ENCODE measurements at regions not wholly inside any gene's neighbourhood (a gene's known extent, or its start where the extent isn't known, plus 50 kb on each side); places are given as distances from the start of the nearest gene placed in this dataset.

DNA sequence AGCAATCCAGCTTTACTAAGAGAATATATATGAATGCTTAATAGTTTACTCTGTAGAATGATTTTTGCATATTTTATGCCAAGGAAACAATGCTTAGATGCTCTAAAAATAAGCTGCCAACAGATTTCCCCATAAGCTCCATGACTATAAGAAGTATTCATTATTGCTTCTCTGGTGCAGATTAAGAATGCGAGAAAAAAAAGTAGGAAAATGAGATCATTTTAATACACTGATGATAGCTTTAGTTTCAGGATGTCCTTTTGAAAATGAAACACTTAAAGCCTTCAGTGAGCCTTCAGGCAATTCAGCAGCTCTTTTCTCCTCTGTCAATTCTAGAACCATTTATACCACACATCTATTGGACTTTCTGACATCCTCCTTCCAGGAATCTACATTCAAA lies 735.0 kb upstream of the POT1 start:
- Histone ChIP-seq H3K9me2 (ENCODE audit: low read depth, low read length) (no peaks in the 10 kb centered on the region), H3K27me3 (ENCODE audit: insufficient read depth, low read length) (no peaks in the 10 kb centered on the region), H3K36me3 (ENCODE audit: insufficient read depth, low read length) (no peaks in the 10 kb centered on the region), H4K20me1 (ENCODE audit: insufficient read depth, low read length) (no peaks in the 10 kb centered on the region), H3K4me2 (ENCODE audit: low read length) (no peak overlapping the region), H3K4me1 (ENCODE audit: insufficient read depth, low read length, severe bottlenecking) (no peaks in the 10 kb centered on the region), H3K9ac (ENCODE audit: low read length) (no peak overlapping the region), H2AFZ (ENCODE audit: low read length) (no peak overlapping the region), H3K27ac (ENCODE audit: low read depth, low read length, poor library complexity, severe bottlenecking) (no peak overlapping the region), H3K4me3 (ENCODE audit: low read depth, low read length, poor library complexity, severe bottlenecking) (no peak overlapping the region), H3F3A (ENCODE audit: insufficient read depth, low read length) (no peaks in the 10 kb centered on the region), H3K79me2 (ENCODE audit: insufficient read depth, low read length) (no peaks in the 10 kb centered on the region), H3K9me3 (ENCODE audit: low read length) (no peaks in the 10 kb centered on the region)
- no peak for TF ChIP-seq EZH2 (IDR thresholded peaks at IDR 0.05; ENCODE audit: borderline replicate concordance, low read length)
- TF ChIP-seq, protein P1, sequence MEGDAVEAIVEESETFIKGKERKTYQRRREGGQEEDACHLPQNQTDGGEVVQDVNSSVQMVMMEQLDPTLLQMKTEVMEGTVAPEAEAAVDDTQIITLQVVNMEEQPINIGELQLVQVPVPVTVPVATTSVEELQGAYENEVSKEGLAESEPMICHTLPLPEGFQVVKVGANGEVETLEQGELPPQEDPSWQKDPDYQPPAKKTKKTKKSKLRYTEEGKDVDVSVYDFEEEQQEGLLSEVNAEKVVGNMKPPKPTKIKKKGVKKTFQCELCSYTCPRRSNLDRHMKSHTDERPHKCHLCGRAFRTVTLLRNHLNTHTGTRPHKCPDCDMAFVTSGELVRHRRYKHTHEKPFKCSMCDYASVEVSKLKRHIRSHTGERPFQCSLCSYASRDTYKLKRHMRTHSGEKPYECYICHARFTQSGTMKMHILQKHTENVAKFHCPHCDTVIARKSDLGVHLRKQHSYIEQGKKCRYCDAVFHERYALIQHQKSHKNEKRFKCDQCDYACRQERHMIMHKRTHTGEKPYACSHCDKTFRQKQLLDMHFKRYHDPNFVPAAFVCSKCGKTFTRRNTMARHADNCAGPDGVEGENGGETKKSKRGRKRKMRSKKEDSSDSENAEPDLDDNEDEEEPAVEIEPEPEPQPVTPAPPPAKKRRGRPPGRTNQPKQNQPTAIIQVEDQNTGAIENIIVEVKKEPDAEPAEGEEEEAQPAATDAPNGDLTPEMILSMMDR (IDR thresholded peaks at IDR 0.05; ENCODE audit: low read length), result no peak

DNA sequence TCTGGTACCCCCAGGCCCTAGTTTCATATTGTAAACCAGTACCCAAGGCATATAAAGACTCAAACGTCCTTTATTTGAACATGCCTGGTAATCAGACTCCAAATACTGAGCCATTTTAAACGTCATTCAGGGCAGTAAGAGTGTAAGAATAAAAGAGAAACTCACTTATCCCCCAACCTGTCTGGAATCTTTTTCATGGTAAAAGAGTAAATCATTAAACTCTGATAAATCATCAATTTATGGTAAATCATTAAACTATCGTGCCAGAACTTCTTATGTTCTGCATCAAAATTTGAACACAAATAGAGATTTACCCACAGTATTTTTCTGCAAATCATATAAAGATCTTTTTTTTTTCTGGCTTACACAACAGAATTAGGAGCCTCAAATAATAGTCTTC lies 734.3 kb upstream of the POT1 start:
- Histone ChIP-seq H3K9me2 (ENCODE audit: low read depth, low read length) (no peaks in the 10 kb centered on the region), H3K4me2 (ENCODE audit: low read length) (no peak overlapping the region), H3K9ac (ENCODE audit: low read length) (no peak overlapping the region), H3K4me3 (ENCODE audit: low read depth, low read length, poor library complexity, severe bottlenecking) (no peak overlapping the region), H3F3A (ENCODE audit: insufficient read depth, low read length) (no peaks in the 10 kb centered on the region), H4K20me1 (ENCODE audit: insufficient read depth, low read length) (no peaks in the 10 kb centered on the region), H3K27ac (ENCODE audit: low read depth, low read length, poor library complexity, severe bottlenecking) (no peak overlapping the region), H3K36me3 (ENCODE audit: insufficient read depth, low read length) (no peaks in the 10 kb centered on the region), H3K9me3 (ENCODE audit: low read length) (no peaks in the 10 kb centered on the region), H2AFZ (ENCODE audit: low read length) (no peak overlapping the region), H3K4me1 (ENCODE audit: insufficient read depth, low read length, severe bottlenecking) (no peaks in the 10 kb centered on the region), H3K79me2 (ENCODE audit: insufficient read depth, low read length) (no peaks in the 10 kb centered on the region), H3K27me3 (ENCODE audit: insufficient read depth, low read length) (no peaks in the 10 kb centered on the region)
- TF ChIP-seq, protein P1 (IDR thresholded peaks at IDR 0.05; ENCODE audit: low read length), result no peak
- no peak for TF ChIP-seq EZH2 (IDR thresholded peaks at IDR 0.05; ENCODE audit: borderline replicate concordance, low read length)

DNA sequence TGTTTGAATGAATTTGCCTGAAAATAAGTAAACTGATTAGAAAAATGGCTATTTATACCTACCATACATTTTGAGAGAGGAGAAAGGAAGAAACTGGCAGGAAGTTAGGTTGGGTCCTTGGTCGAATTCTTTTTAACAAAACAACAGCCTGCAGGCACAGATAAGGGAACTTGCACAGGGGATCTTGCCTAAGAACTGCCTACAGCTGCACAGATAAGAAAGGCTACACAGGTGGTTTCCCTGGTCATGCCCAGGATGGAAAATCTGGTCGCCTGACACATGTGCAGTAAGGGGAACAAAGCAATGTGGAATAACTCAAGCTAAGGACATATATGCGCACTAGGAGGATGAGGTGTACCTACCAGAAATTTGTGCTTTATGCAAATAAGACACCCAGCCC lies 732.1 kb upstream of the POT1 start:
- H3K9ac ChIP-seq (ENCODE audit: low read length), result no peak overlapping the region
- no peak for TF ChIP-seq EZH2 (IDR thresholded peaks at IDR 0.05; ENCODE audit: borderline replicate concordance, low read length)
- TF ChIP-seq, protein P1 (IDR thresholded peaks at IDR 0.05; ENCODE audit: low read length), result no peak
- H3K4me1 ChIP-seq (ENCODE audit: insufficient read depth, low read length, severe bottlenecking), result no peaks in the 10 kb centered on the region
- H2AFZ ChIP-seq (ENCODE audit: low read length), result no peak overlapping the region
- no peak overlapping the region for H3K4me3 ChIP-seq (ENCODE audit: low read depth, low read length, poor library complexity, severe bottlenecking)
- no peaks in the 10 kb centered on the region for H3K9me3 ChIP-seq (ENCODE audit: low read length)
- no peaks in the 10 kb centered on the region for H3K36me3 ChIP-seq (ENCODE audit: insufficient read depth, low read length)
- no peak overlapping the region for H3K27ac ChIP-seq (ENCODE audit: low read depth, low read length, poor library complexity, severe bottlenecking)
- H3K4me2 ChIP-seq (ENCODE audit: low read length), result no peak overlapping the region
- H4K20me1 ChIP-seq (ENCODE audit: insufficient read depth, low read length), result no peaks in the 10 kb centered on the region
- H3K9me2 ChIP-seq (ENCODE audit: low read depth, low read length), result no peaks in the 10 kb centered on the region
- H3K79me2 ChIP-seq (ENCODE audit: insufficient read depth, low read length), result no peaks in the 10 kb centered on the region
- H3K27me3 ChIP-seq (ENCODE audit: insufficient read depth, low read length), result no peaks in the 10 kb centered on the region
- H3F3A ChIP-seq (ENCODE audit: insufficient read depth, low read length), result no peaks in the 10 kb centered on the region

All from OCI-LY1 (cell line).